ENCODE measurements at regions not wholly inside any gene's neighbourhood (a gene's known extent, or its start where the extent isn't known, plus 50 kb on each side); places are given as distances from the start of the nearest gene placed in this dataset.

DNA sequence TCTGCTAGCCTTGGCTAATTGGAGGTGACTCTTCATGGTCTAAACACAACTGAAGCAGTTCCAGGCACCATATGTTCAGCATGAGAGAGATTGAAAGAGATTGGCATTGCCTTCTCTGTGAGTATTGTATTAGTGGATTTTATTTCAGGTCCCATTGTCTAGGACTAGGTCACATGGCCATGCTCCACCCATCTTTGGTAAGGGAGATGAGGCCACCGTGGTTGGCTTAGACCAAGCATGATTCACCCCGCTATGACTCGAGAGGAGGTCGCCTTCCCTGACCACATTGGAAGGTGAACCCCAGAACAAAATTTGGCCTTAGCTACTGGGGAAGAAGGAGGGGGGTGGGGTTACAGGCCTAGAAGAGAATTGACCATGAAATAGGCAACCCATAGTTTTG is 109.9 kb upstream of the BCOR start:
- no peaks in the 10 kb centered on the region for H3K79me2 ChIP-seq (replicated peaks; ENCODE audit: insufficient read depth, low read length)
- H3F3A ChIP-seq (ENCODE audit: insufficient read depth, low read length, poor library complexity, severe bottlenecking) = no peaks in the 10 kb centered on the region
- H3K27me3 ChIP-seq (ENCODE audit: insufficient read depth, low read depth, low read length) = no peaks in the 10 kb centered on the region
- H3K4me3 ChIP-seq (ENCODE audit: low read length) = no peak overlapping the region
- no peak overlapping the region for H3K27ac ChIP-seq (ENCODE audit: low read length)
- no peak overlapping the region for H3K9ac ChIP-seq (ENCODE audit: low read length)
- no peaks in the 10 kb centered on the region for H4K20me1 ChIP-seq (ENCODE audit: insufficient read depth)
- no peaks in the 10 kb centered on the region for H3K9me2 ChIP-seq (ENCODE audit: insufficient read depth, low read length)
- TF ChIP-seq TAF1 (IDR thresholded peaks at IDR 0.05; ENCODE audit: low read depth) (no peak), POLR2AphosphoS5 (IDR thresholded peaks at IDR 0.05) (no peak), EP300 (conservative IDR thresholded peaks at IDR 0.05; ENCODE audit: poor library complexity, severe bottlenecking) (no peak), RAD21 (conservative IDR thresholded peaks at IDR 0.05) (no peak), SMC3 (conservative IDR thresholded peaks at IDR 0.05; ENCODE audit: poor library complexity) (no peak), MXI1 (conservative IDR thresholded peaks at IDR 0.05; ENCODE audit: poor library complexity, severe bottlenecking) (no peak), EZH2 (IDR thresholded peaks at IDR 0.05; ENCODE audit: borderline replicate concordance, insufficient read depth, low read length, poor library complexity, severe bottlenecking) (no peak)
- TF ChIP-seq, protein P1, sequence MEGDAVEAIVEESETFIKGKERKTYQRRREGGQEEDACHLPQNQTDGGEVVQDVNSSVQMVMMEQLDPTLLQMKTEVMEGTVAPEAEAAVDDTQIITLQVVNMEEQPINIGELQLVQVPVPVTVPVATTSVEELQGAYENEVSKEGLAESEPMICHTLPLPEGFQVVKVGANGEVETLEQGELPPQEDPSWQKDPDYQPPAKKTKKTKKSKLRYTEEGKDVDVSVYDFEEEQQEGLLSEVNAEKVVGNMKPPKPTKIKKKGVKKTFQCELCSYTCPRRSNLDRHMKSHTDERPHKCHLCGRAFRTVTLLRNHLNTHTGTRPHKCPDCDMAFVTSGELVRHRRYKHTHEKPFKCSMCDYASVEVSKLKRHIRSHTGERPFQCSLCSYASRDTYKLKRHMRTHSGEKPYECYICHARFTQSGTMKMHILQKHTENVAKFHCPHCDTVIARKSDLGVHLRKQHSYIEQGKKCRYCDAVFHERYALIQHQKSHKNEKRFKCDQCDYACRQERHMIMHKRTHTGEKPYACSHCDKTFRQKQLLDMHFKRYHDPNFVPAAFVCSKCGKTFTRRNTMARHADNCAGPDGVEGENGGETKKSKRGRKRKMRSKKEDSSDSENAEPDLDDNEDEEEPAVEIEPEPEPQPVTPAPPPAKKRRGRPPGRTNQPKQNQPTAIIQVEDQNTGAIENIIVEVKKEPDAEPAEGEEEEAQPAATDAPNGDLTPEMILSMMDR (IDR thresholded peaks at IDR 0.05; ENCODE audit: poor library complexity, severe bottlenecking) = no peak
- TF ChIP-seq, protein P2, sequence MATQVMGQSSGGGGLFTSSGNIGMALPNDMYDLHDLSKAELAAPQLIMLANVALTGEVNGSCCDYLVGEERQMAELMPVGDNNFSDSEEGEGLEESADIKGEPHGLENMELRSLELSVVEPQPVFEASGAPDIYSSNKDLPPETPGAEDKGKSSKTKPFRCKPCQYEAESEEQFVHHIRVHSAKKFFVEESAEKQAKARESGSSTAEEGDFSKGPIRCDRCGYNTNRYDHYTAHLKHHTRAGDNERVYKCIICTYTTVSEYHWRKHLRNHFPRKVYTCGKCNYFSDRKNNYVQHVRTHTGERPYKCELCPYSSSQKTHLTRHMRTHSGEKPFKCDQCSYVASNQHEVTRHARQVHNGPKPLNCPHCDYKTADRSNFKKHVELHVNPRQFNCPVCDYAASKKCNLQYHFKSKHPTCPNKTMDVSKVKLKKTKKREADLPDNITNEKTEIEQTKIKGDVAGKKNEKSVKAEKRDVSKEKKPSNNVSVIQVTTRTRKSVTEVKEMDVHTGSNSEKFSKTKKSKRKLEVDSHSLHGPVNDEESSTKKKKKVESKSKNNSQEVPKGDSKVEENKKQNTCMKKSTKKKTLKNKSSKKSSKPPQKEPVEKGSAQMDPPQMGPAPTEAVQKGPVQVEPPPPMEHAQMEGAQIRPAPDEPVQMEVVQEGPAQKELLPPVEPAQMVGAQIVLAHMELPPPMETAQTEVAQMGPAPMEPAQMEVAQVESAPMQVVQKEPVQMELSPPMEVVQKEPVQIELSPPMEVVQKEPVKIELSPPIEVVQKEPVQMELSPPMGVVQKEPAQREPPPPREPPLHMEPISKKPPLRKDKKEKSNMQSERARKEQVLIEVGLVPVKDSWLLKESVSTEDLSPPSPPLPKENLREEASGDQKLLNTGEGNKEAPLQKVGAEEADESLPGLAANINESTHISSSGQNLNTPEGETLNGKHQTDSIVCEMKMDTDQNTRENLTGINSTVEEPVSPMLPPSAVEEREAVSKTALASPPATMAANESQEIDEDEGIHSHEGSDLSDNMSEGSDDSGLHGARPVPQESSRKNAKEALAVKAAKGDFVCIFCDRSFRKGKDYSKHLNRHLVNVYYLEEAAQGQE (IDR thresholded peaks at IDR 0.05; ENCODE audit: borderline replicate concordance) = no peak
- no peak overlapping the region for H3K4me2 ChIP-seq (ENCODE audit: low read length)
- H3K36me3 ChIP-seq (ENCODE audit: insufficient read depth, low read length) = no peaks in the 10 kb centered on the region
- H2AFZ ChIP-seq (ENCODE audit: low read depth, low read length) = no peak overlapping the region
- no peaks in the 10 kb centered on the region for H3K9me3 ChIP-seq (ENCODE audit: low read length)

DNA sequence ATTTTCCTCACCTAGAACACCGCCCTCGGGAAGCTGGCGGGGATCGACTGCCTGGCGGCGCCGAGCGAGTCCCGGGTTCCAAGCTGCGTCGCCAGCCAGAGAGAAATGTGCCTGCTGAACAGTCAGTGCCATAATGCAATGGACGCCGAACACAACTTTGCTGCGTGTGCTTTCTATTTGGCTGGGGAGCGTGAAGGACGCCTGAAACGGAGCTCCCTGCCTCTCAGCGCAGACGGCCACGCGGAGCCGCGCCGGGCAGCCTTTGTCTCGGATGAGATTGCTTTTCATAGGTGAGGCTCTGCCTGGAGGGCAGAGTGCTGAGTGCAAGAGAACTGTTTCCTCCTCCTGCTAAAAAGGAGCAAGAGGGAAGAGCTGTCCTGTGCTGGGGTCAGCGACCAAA is 107.7 kb upstream of the BCOR start:
- no peaks in the 10 kb centered on the region for H3K9me2 ChIP-seq (ENCODE audit: insufficient read depth, low read length)
- no peak for TF ChIP-seq RAD21 (conservative IDR thresholded peaks at IDR 0.05)
- H3K79me2 ChIP-seq (replicated peaks; ENCODE audit: insufficient read depth, low read length) = no peaks in the 10 kb centered on the region
- H3K27ac ChIP-seq (ENCODE audit: low read length) = no peak overlapping the region
- H3F3A ChIP-seq (ENCODE audit: insufficient read depth, low read length, poor library complexity, severe bottlenecking) = no peaks in the 10 kb centered on the region
- H4K20me1 ChIP-seq (ENCODE audit: insufficient read depth) = no peaks in the 10 kb centered on the region
- H3K4me3 ChIP-seq (ENCODE audit: low read length) = no peak overlapping the region
- no peak overlapping the region for H3K9ac ChIP-seq (ENCODE audit: low read length)
- H3K27me3 ChIP-seq (ENCODE audit: insufficient read depth, low read depth, low read length) = no peaks in the 10 kb centered on the region
- no peak overlapping the region for H3K4me2 ChIP-seq (ENCODE audit: low read length)
- H3K36me3 ChIP-seq (ENCODE audit: insufficient read depth, low read length) = no peaks in the 10 kb centered on the region
- no peaks in the 10 kb centered on the region for H3K9me3 ChIP-seq (ENCODE audit: low read length)
- no peak overlapping the region for H2AFZ ChIP-seq (ENCODE audit: low read depth, low read length)

DNA sequence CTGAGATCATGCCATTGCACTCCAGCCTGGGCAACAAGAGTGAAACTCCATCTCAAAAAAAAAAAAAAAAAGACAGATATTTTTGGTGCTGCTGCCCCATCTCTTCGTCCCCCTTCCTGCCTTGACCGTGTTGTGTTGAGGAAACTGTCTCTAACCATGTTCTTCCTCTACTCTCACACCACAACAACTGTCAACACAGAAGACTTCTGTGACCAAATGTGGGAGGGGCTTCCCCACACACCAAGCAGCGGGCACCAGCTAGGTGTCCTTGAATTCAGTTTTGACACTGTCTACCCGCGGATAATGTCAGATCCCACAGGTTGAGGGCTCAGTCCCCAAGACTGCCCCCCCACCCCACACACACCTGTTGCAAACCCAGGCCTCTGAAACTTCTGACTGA is 104.7 kb upstream of the BCOR start:
- no peaks in the 10 kb centered on the region for H3F3A ChIP-seq (ENCODE audit: insufficient read depth, low read length, poor library complexity, severe bottlenecking)
- no peak overlapping the region for H2AFZ ChIP-seq (ENCODE audit: low read depth, low read length)
- H3K9ac ChIP-seq (ENCODE audit: low read length) = no peak overlapping the region
- TF ChIP-seq TAF1 (IDR thresholded peaks at IDR 0.05; ENCODE audit: low read depth) (no peak), MXI1 (conservative IDR thresholded peaks at IDR 0.05; ENCODE audit: poor library complexity, severe bottlenecking) (no peak), SMC3 (conservative IDR thresholded peaks at IDR 0.05; ENCODE audit: poor library complexity) (no peak), RAD21 (conservative IDR thresholded peaks at IDR 0.05) (no peak), EZH2 (IDR thresholded peaks at IDR 0.05; ENCODE audit: borderline replicate concordance, insufficient read depth, low read length, poor library complexity, severe bottlenecking) (no peak), POLR2AphosphoS5 (IDR thresholded peaks at IDR 0.05) (no peak), EP300 (conservative IDR thresholded peaks at IDR 0.05; ENCODE audit: poor library complexity, severe bottlenecking) (no peak)
- TF ChIP-seq, protein P2 (IDR thresholded peaks at IDR 0.05; ENCODE audit: borderline replicate concordance) = no peak
- TF ChIP-seq, protein P1 (IDR thresholded peaks at IDR 0.05; ENCODE audit: poor library complexity, severe bottlenecking) = no peak
- H3K36me3 ChIP-seq (ENCODE audit: insufficient read depth, low read length) = no peaks in the 10 kb centered on the region
- H3K9me2 ChIP-seq (ENCODE audit: insufficient read depth, low read length) = no peaks in the 10 kb centered on the region
- no peak overlapping the region for H3K4me3 ChIP-seq (ENCODE audit: low read length)
- no peaks in the 10 kb centered on the region for H4K20me1 ChIP-seq (ENCODE audit: insufficient read depth)
- no peaks in the 10 kb centered on the region for H3K9me3 ChIP-seq (ENCODE audit: low read length)
- H3K79me2 ChIP-seq (replicated peaks; ENCODE audit: insufficient read depth, low read length) = no peaks in the 10 kb centered on the region
- no peak overlapping the region for H3K4me2 ChIP-seq (ENCODE audit: low read length)
- H3K27ac ChIP-seq (ENCODE audit: low read length) = no peak overlapping the region
- no peaks in the 10 kb centered on the region for H3K27me3 ChIP-seq (ENCODE audit: insufficient read depth, low read depth, low read length)

Measured in neural cell (in vitro differentiated cells).